Nephron progenitor cell (in vitro differentiated cells): ENCODE measurements at regions not wholly inside any gene's neighbourhood (a gene's known extent, or its start where the extent isn't known, plus 50 kb on each side); places are given as distances from the start of the nearest gene placed in this dataset.
A peak's percentile ranks its signal among the peaks of the same experiment; 100 is the strongest.

Source experiments
- DNase-seq: peaks from one replicate; pipeline ENCODE4 v3.0.0; 2021
- H3K27ac Mint-ChIP-seq: 2 replicates; pipeline ENCODE4 v1.8.0; 2021; ENCODE audit warnings: mild to moderate bottlenecking, moderate library complexity, mixed read lengths
- H3K27me3 Mint-ChIP-seq: 2 replicates; pipeline ENCODE4 v1.8.0; 2021; ENCODE audit warnings: mild to moderate bottlenecking, low read depth, mixed read lengths; ENCODE audit not compliant: poor library complexity
- H3K36me3 Mint-ChIP-seq: 2 replicates; pipeline ENCODE4 v1.8.0; 2021; ENCODE audit warnings: low read depth, mixed read lengths
- H3K4me1 Mint-ChIP-seq: 2 replicates; pipeline ENCODE4 v1.8.0; 2021; ENCODE audit warnings: mixed read lengths
- H3K4me3 Mint-ChIP-seq: 2 replicates; pipeline ENCODE4 v1.8.0; 2021; ENCODE audit warnings: mild to moderate bottlenecking, moderate library complexity, mixed read lengths
- H3K9me3 Mint-ChIP-seq: 2 replicates; pipeline ENCODE4 v1.8.0; 2021; ENCODE audit warnings: mild to moderate bottlenecking, moderate library complexity, mixed read lengths
- CTCF ChIP-seq: fragments of 200-600 bp; sonication (generic); IDR thresholded peaks from 2 replicates; pipeline ENCODE4 v1.5.0; 2021; ENCODE audit warnings: antibody characterized with exemption

- TF ChIP-seq CTCF = no peak
- no peak overlapping the region for H3K4me3 Mint-ChIP-seq
- H3K9me3 Mint-ChIP-seq = peaks cover 9% of the 10 kb centered on the region
- no peaks in the 10 kb centered on the region for H3K4me1 Mint-ChIP-seq
- no peak for DNase-seq
- H3K27ac Mint-ChIP-seq = no peak overlapping the region
- peaks cover 11% of the 10 kb centered on the region for H3K27me3 Mint-ChIP-seq
- peaks cover 14% of the 10 kb centered on the region for H3K36me3 Mint-ChIP-seq
Observed at GRCh38 chr6:2360716-2361115, 115.3 kb upstream of the GMDS start.

GRCh38 chr6:2360126-2360525 is 114.7 kb upstream of the GMDS start:
- H3K27ac Mint-ChIP-seq = no peak overlapping the region
- peaks cover 17% of the 10 kb centered on the region for H3K27me3 Mint-ChIP-seq
- no peak for DNase-seq
- H3K4me1 Mint-ChIP-seq = no peaks in the 10 kb centered on the region
- peaks cover 9% of the 10 kb centered on the region for H3K9me3 Mint-ChIP-seq
- H3K4me3 Mint-ChIP-seq = no peak overlapping the region
- peaks cover 14% of the 10 kb centered on the region for H3K36me3 Mint-ChIP-seq
- no peak for TF ChIP-seq CTCF

- DNase-seq = no peak
- H3K4me3 Mint-ChIP-seq = no peak overlapping the region
- no peaks in the 10 kb centered on the region for H3K36me3 Mint-ChIP-seq
- no peak overlapping the region for H3K27ac Mint-ChIP-seq
- H3K27me3 Mint-ChIP-seq = peaks cover 23% of the 10 kb centered on the region
- TF ChIP-seq CTCF = no peak
- H3K4me1 Mint-ChIP-seq = peaks cover 21% of the 10 kb centered on the region
- H3K9me3 Mint-ChIP-seq = no peaks in the 10 kb centered on the region
Observed at GRCh38 chr6:2355150-2355549, 109.7 kb upstream of the GMDS start.

- Mint-ChIP-seq H3K4me1 (peaks cover 21% of the 10 kb centered on the region), H3K27ac (no peak overlapping the region), H3K9me3 (no peaks in the 10 kb centered on the region), H3K36me3 (no peaks in the 10 kb centered on the region), H3K4me3 (no peak overlapping the region), H3K27me3 (peaks cover 23% of the 10 kb centered on the region)
- DNase-seq = no peak
- TF ChIP-seq CTCF = no peak
Observed at GRCh38 chr6:2354138-2354491, 108.7 kb upstream of the GMDS start.

- peaks cover 21% of the 10 kb centered on the region for H3K4me1 Mint-ChIP-seq
- H3K9me3 Mint-ChIP-seq = no peaks in the 10 kb centered on the region
- no peaks in the 10 kb centered on the region for H3K36me3 Mint-ChIP-seq
- no peak overlapping the region for H3K4me3 Mint-ChIP-seq
- TF ChIP-seq CTCF = peak; percentile 91
- H3K27ac Mint-ChIP-seq = no peak overlapping the region
- peaks cover 23% of the 10 kb centered on the region for H3K27me3 Mint-ChIP-seq
- peak; percentile 71 for DNase-seq
Observed at GRCh38 chr6:2353412-2354137, 108.2 kb upstream of the GMDS start.

- H3K9me3 Mint-ChIP-seq = no peaks in the 10 kb centered on the region
- H3K4me1 Mint-ChIP-seq = peaks cover 21% of the 10 kb centered on the region
- no peak overlapping the region for H3K4me3 Mint-ChIP-seq
- no peaks in the 10 kb centered on the region for H3K36me3 Mint-ChIP-seq
- H3K27ac Mint-ChIP-seq = no peak overlapping the region
- H3K27me3 Mint-ChIP-seq = peaks cover 19% of the 10 kb centered on the region
- DNase-seq = no peak
- TF ChIP-seq CTCF = no peak
Observed at GRCh38 chr6:2351807-2352431, 106.5 kb upstream of the GMDS start.
